ENCODE measurements at regions not wholly inside any gene's neighbourhood (a gene's known extent, or its start where the extent isn't known, plus 50 kb on each side); places are given as distances from the start of the nearest gene placed in this dataset.

GRCh38 chr15:39052323-39052705 is 487.7 kb upstream of the RASGRP1 start:
- no peak for DNase-seq

GRCh38 chr15:39053480-39053879 is 488.9 kb upstream of the RASGRP1 start:
- DNase-seq = no peak

- DNase-seq = no peak
Observed at GRCh38 chr15:39054128-39054732, 489.6 kb upstream of the RASGRP1 start.

- DNase-seq = no peak
Observed at GRCh38 chr15:39056357-39056756, 491.7 kb upstream of the RASGRP1 start.

- no peak for DNase-seq
Observed at GRCh38 chr15:39058351-39059131, 493.9 kb upstream of the RASGRP1 start.

- DNase-seq = no peak
Observed at GRCh38 chr15:39059917-39060316, 495.3 kb upstream of the RASGRP1 start.

- no peak for DNase-seq
Observed at GRCh38 chr15:39061952-39062464, 497.4 kb upstream of the RASGRP1 start.

GRCh38 chr15:39066677-39067076 is 502.1 kb upstream of the RASGRP1 start:
- DNase-seq = no peak

GRCh38 chr15:39074341-39074985 is 506.4 kb upstream of the THBS1 start:
- DNase-seq = no peak

GRCh38 chr15:39075311-39075710 is 505.6 kb upstream of the THBS1 start:
- DNase-seq = no peak

- no peak for DNase-seq
Observed at GRCh38 chr15:39075756-39076341, 505.0 kb upstream of the THBS1 start.

GRCh38 chr15:39078026-39078425 is 502.9 kb upstream of the THBS1 start:
- DNase-seq = no peak

- DNase-seq = no peak
Observed at GRCh38 chr15:39079296-39079847, 501.5 kb upstream of the THBS1 start.

- no peak for DNase-seq
Observed at GRCh38 chr15:39083213-39083612, 497.7 kb upstream of the THBS1 start.

- no peak for DNase-seq
Observed at GRCh38 chr15:39084674-39085530, 496.0 kb upstream of the THBS1 start.

- DNase-seq = no peak
Observed at GRCh38 chr15:39086641-39087040, 494.2 kb upstream of the THBS1 start.

GRCh38 chr15:39088156-39088555 is 492.7 kb upstream of the THBS1 start:
- no peak for DNase-seq

GRCh38 chr15:39092354-39092753 is 488.5 kb upstream of the THBS1 start:
- no peak for DNase-seq

- DNase-seq = no peak
Observed at GRCh38 chr15:39092761-39093160, 488.1 kb upstream of the THBS1 start.

- no peak for DNase-seq
Observed at GRCh38 chr15:39094116-39094515, 486.8 kb upstream of the THBS1 start.

- DNase-seq = peak; percentile 12
Observed at GRCh38 chr15:39095218-39095879, 485.5 kb upstream of the THBS1 start.

All from NCI-H1048 (cell line).